ENCODE measurements at regions not wholly inside any gene's neighbourhood (a gene's known extent, or its start where the extent isn't known, plus 50 kb on each side); places are given as distances from the start of the nearest gene placed in this dataset.

DNA sequence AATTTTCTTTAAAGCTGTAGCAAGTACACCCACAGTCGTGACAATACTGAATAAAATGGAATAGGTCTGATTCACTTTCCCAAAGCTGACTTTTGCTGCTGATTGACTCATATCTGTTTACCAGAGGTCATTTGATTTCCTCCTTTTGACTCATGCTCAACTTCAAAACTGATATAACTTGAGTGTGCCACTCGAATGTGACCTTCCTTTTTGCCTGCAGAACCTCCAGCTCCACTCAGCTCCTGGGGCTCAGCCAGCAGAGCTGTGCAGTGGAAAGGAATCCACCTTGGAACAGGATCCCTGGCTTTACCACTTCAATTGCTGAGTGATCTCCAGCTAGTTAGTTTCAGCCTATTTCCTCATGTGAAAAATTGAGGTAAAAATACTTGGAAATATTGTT, 84.1 kb downstream of the FEM1C start:
- TF ChIP-seq, protein P1, sequence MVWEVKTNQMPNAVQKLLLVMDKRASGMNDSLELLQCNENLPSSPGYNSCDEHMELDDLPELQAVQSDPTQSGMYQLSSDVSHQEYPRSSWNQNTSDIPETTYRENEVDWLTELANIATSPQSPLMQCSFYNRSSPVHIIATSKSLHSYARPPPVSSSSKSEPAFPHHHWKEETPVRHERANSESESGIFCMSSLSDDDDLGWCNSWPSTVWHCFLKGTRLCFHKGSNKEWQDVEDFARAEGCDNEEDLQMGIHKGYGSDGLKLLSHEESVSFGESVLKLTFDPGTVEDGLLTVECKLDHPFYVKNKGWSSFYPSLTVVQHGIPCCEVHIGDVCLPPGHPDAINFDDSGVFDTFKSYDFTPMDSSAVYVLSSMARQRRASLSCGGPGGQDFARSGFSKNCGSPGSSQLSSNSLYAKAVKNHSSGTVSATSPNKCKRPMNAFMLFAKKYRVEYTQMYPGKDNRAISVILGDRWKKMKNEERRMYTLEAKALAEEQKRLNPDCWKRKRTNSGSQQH (CRISPR knock-in tag; IDR thresholded peaks at IDR 0.05; ENCODE audit: low read depth) = no peak
- TF ChIP-seq FOXJ3 (CRISPR knock-in tag; IDR thresholded peaks at IDR 0.05; ENCODE audit: borderline replicate concordance) (no peak), BRD4 (CRISPR knock-in tag; IDR thresholded peaks at IDR 0.05) (no peak), KDM1A (CRISPR knock-in tag; IDR thresholded peaks at IDR 0.05) (no peak), ZNF317 (CRISPR knock-in tag; IDR thresholded peaks at IDR 0.05) (no peak), EZH2 (conservative IDR thresholded peaks at IDR 0.05; ENCODE audit: low read depth, low read length) (no peak), ZFP37 (CRISPR knock-in tag; IDR thresholded peaks at IDR 0.05; ENCODE audit: borderline replicate concordance) (no peak)
- TF ChIP-seq, protein P2, sequence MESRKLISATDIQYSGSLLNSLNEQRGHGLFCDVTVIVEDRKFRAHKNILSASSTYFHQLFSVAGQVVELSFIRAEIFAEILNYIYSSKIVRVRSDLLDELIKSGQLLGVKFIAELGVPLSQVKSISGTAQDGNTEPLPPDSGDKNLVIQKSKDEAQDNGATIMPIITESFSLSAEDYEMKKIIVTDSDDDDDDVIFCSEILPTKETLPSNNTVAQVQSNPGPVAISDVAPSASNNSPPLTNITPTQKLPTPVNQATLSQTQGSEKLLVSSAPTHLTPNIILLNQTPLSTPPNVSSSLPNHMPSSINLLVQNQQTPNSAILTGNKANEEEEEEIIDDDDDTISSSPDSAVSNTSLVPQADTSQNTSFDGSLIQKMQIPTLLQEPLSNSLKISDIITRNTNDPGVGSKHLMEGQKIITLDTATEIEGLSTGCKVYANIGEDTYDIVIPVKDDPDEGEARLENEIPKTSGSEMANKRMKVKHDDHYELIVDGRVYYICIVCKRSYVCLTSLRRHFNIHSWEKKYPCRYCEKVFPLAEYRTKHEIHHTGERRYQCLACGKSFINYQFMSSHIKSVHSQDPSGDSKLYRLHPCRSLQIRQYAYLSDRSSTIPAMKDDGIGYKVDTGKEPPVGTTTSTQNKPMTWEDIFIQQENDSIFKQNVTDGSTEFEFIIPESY (CRISPR knock-in tag; IDR thresholded peaks at IDR 0.05) = no peak
- TF ChIP-seq, protein P3, sequence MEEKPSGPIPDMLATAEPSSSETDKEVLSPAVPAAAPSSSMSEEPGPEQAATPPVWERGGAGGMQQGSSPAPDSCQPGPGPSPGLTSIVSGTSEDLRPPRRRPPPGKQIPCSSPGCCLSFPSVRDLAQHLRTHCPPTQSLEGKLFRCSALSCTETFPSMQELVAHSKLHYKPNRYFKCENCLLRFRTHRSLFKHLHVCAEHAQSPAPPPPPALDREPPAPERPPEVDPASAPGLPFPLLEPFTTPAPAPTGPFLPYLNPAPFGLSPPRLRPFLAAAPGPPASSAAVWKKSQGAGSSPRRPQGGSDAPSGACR (CRISPR knock-in tag; IDR thresholded peaks at IDR 0.05) = no peak
